ENCODE measurements at regions not wholly inside any gene's neighbourhood (a gene's known extent, or its start where the extent isn't known, plus 50 kb on each side); places are given as distances from the start of the nearest gene placed in this dataset.

GRCh38 chr21:14056771-14057191 is 154.0 kb downstream of the LIPI start:
- TF ChIP-seq, protein P1, sequence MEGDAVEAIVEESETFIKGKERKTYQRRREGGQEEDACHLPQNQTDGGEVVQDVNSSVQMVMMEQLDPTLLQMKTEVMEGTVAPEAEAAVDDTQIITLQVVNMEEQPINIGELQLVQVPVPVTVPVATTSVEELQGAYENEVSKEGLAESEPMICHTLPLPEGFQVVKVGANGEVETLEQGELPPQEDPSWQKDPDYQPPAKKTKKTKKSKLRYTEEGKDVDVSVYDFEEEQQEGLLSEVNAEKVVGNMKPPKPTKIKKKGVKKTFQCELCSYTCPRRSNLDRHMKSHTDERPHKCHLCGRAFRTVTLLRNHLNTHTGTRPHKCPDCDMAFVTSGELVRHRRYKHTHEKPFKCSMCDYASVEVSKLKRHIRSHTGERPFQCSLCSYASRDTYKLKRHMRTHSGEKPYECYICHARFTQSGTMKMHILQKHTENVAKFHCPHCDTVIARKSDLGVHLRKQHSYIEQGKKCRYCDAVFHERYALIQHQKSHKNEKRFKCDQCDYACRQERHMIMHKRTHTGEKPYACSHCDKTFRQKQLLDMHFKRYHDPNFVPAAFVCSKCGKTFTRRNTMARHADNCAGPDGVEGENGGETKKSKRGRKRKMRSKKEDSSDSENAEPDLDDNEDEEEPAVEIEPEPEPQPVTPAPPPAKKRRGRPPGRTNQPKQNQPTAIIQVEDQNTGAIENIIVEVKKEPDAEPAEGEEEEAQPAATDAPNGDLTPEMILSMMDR (IDR thresholded peaks at IDR 0.05; ENCODE audit: poor library complexity, severe bottlenecking), result no peak
- TF ChIP-seq EP300 (conservative IDR thresholded peaks at IDR 0.05; ENCODE audit: poor library complexity, severe bottlenecking) (no peak), TAF1 (IDR thresholded peaks at IDR 0.05; ENCODE audit: low read depth) (no peak), MXI1 (conservative IDR thresholded peaks at IDR 0.05; ENCODE audit: poor library complexity, severe bottlenecking) (no peak), POLR2AphosphoS5 (IDR thresholded peaks at IDR 0.05) (no peak)

Data from neural cell (in vitro differentiated cells).